Hepatocyte (in vitro differentiated cells): ENCODE measurements at regions not wholly inside any gene's neighbourhood (a gene's known extent, or its start where the extent isn't known, plus 50 kb on each side); places are given as distances from the start of the nearest gene placed in this dataset.

Experiments used
- DNase-seq: peaks from one replicate; pipeline ENCODE4 v3.0.0-alpha.2; 2016; ENCODE audit warnings: low spot score
- H2AFZ ChIP-seq: fragments of 200-600 bp; sonication (generic); 2 replicates; pipeline ENCODE4 v1.6.0; 2016; ENCODE audit warnings: antibody characterized with exemption, mild to moderate bottlenecking
- H3K27ac ChIP-seq: fragments of 200-600 bp; sonication (generic); 2 replicates; pipeline ENCODE4 v1.5.1; 2016; ENCODE audit warnings: mild to moderate bottlenecking
- H3K27me3 ChIP-seq: fragments of 200-600 bp; sonication (generic); 2 replicates; pipeline ENCODE4 v1.6.1; 2016
- H3K36me3 ChIP-seq: fragments of 200-600 bp; sonication (generic); replicated peaks from 2 replicates; pipeline ENCODE4 v1.5.1; 2016; ENCODE audit warnings: low read depth; ENCODE audit not compliant: insufficient read depth
- H3K4me1 ChIP-seq: fragments of 200-600 bp; sonication (generic); 2 replicates; pipeline ENCODE4 v1.5.1; 2016; ENCODE audit warnings: mild to moderate bottlenecking, moderate library complexity; ENCODE audit not compliant: insufficient read depth
- H3K4me2 ChIP-seq: fragments of 200-600 bp; sonication (generic); 2 replicates; pipeline ENCODE4 v1.6.0; 2016
- H3K4me3 ChIP-seq: fragments of 200-600 bp; sonication (generic); 2 replicates; pipeline ENCODE4 v1.5.1; 2016; ENCODE audit warnings: mild to moderate bottlenecking
- H3K79me2 ChIP-seq: fragments of 200-600 bp; sonication (generic); 2 replicates; pipeline ENCODE4 v1.6.0; 2017; ENCODE audit warnings: mild to moderate bottlenecking
- H3K9me2 ChIP-seq: fragments of 200-600 bp; sonication (generic); replicated peaks from 2 replicates; pipeline ENCODE4 v1.6.0; 2017; ENCODE audit warnings: mild to moderate bottlenecking; ENCODE audit not compliant: insufficient read depth
- H3K9me3 ChIP-seq: fragments of 200-600 bp; sonication (generic); 2 replicates; pipeline ENCODE4 v1.5.1; 2016; ENCODE audit warnings: low read depth, mild to moderate bottlenecking
- H4K20me1 ChIP-seq: fragments of 200-600 bp; sonication (generic); 2 replicates; pipeline ENCODE4 v1.6.0; 2016; ENCODE audit warnings: mild to moderate bottlenecking; ENCODE audit not compliant: insufficient read depth, poor library complexity, severe bottlenecking
- EZH2 ChIP-seq: fragments of 200-600 bp; sonication (generic); IDR thresholded peaks from 2 replicates; pipeline ENCODE4 v1.6.1; 2016; ENCODE audit warnings: antibody characterized with exemption, mild to moderate bottlenecking, borderline replicate concordance
- EZH2phosphoT487 ChIP-seq: fragments of 200-600 bp; sonication (generic); IDR thresholded peaks from one replicate; pipeline ENCODE4 v1.6.1; 2018; ENCODE audit warnings: antibody characterized with exemption, mild to moderate bottlenecking, low read depth, moderate library complexity; ENCODE audit not compliant: unreplicated experiment, severe bottlenecking
- WGBS: methylation state at CpG from one replicate; pipeline ENCODE4 v1.1.6; 2016; ENCODE audit warnings: low lambda C conversion rate; ENCODE audit errors: missing lambda C conversion rate; 5-methylcytosine and 5-hydroxymethylcytosine counted together
- TF ChIP-seq, protein P1 (sequence below): fragments of 200-600 bp; sonication (generic); IDR thresholded peaks from 2 replicates; pipeline ENCODE4 v1.5.1; 2016; ENCODE audit warnings: antibody characterized with exemption, mild to moderate bottlenecking; ENCODE audit not compliant: poor library complexity

DNA sequence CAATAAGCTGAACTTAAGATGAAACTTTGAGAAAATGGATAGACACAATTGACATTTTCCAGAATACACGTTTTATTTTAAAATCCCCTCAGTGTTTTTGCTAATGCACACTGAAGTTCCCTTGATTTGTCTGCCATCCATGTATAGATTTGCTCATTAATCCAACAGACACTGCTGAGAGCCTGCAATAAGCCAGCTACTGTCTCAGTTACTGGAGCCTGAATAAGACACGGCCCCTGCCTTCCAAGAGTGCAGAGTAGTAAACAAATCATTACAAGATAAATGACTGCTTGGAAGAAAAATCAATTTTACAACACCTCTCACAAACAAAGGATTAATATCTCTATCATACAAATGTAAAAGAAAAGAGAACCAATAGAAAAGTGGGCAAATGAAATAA is 130.1 kb downstream of the TLR5 start:
- Histone ChIP-seq H4K20me1 (no peaks in the 10 kb centered on the region), H3K79me2 (no peaks in the 10 kb centered on the region), H3K9me2 (no peaks in the 10 kb centered on the region), H3K27ac (no peak overlapping the region), H2AFZ (no peak overlapping the region), H3K4me3 (no peak overlapping the region), H3K9me3 (no peaks in the 10 kb centered on the region), H3K4me2 (no peak overlapping the region), H3K27me3 (no peaks in the 10 kb centered on the region), H3K4me1 (peaks cover 18% of the 10 kb centered on the region), H3K36me3 (no peaks in the 10 kb centered on the region)
- WGBS: 44% methylated on average over 2 of the region's 2 CpGs
- no peak for DNase-seq
- TF ChIP-seq EZH2 (no peak), EZH2phosphoT487 (no peak)
- TF ChIP-seq, protein P1, sequence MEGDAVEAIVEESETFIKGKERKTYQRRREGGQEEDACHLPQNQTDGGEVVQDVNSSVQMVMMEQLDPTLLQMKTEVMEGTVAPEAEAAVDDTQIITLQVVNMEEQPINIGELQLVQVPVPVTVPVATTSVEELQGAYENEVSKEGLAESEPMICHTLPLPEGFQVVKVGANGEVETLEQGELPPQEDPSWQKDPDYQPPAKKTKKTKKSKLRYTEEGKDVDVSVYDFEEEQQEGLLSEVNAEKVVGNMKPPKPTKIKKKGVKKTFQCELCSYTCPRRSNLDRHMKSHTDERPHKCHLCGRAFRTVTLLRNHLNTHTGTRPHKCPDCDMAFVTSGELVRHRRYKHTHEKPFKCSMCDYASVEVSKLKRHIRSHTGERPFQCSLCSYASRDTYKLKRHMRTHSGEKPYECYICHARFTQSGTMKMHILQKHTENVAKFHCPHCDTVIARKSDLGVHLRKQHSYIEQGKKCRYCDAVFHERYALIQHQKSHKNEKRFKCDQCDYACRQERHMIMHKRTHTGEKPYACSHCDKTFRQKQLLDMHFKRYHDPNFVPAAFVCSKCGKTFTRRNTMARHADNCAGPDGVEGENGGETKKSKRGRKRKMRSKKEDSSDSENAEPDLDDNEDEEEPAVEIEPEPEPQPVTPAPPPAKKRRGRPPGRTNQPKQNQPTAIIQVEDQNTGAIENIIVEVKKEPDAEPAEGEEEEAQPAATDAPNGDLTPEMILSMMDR: no peak

DNA sequence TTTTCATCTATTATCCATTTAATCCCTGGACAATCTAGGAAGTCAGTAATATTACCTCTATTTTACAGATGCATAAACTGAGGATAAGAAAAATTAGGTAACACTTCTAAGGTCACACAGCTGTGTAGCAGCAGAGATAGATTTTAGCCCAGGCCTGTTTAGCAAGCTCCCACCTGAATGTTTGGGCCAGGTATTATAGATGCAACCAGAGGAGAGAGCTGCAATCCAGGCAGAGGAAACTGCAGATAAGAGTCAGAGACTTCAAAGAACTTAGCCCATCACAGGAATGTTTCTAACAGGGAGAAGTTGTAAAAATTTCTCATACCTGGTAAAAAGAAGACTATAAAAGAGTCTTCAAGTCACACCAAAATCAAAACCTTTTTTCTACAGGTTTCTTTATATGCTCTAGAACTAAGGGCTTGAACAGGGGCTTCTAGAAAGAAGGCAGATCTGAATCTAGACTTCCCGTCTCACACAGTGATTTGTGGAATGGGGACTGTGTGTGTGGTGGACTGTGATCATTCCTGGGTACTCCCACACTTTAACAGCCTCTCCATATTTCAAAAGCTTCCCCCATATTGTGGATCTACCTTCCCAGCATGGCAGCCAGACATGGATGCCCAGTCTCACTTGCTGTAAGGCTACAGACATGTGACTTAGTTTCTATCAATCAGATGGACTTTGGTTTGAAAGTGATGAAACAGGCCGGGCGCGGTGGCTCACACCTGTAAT is 128.7 kb downstream of the TLR5 start:
- Histone ChIP-seq H3K9me2 (no peaks in the 10 kb centered on the region), H3K79me2 (no peaks in the 10 kb centered on the region), H3K27ac (peak overlapping the region; percentile 70), H3K36me3 (no peaks in the 10 kb centered on the region), H3K4me2 (no peak overlapping the region), H4K20me1 (no peaks in the 10 kb centered on the region), H3K9me3 (no peaks in the 10 kb centered on the region), H3K27me3 (no peaks in the 10 kb centered on the region), H2AFZ (no peak overlapping the region), H3K4me1 (peaks cover 18% of the 10 kb centered on the region), H3K4me3 (no peak overlapping the region)
- DNase-seq: no peak
- TF ChIP-seq EZH2phosphoT487 (no peak), EZH2 (no peak)
- TF ChIP-seq, protein P1: no peak
- 91% methylated on average over 4 of the region's 4 CpGs for WGBS

DNA sequence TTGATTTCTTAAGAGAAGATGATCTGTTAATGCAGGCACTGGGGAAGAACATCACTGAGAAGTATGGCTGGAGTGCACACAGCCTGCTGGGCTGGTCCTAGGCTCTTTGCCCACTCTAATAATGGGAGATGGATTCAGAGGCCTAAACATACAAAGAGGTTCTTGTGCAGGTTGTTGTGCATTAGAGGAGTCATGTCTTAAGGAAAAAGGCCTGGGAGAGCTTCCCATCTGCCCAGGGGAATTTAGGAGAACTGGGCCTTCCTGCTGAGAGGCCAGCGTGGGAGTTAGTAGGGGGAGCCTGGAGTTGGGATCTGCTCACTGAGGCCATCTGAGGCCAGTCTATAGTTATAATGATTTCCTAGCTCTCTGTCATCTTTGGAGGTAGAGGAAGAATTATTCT is 126.7 kb downstream of the TLR5 start:
- Histone ChIP-seq H3K9me3 (no peaks in the 10 kb centered on the region), H3K36me3 (no peaks in the 10 kb centered on the region), H3K4me2 (no peak overlapping the region), H3K79me2 (no peaks in the 10 kb centered on the region), H3K9me2 (no peaks in the 10 kb centered on the region), H3K4me1 (peaks cover 7% of the 10 kb centered on the region), H3K27ac (no peak overlapping the region), H2AFZ (no peak overlapping the region), H3K27me3 (no peaks in the 10 kb centered on the region), H4K20me1 (no peaks in the 10 kb centered on the region), H3K4me3 (no peak overlapping the region)
- WGBS: 100% methylated on average over 1 of the region's 1 CpG
- DNase-seq: no peak
- TF ChIP-seq EZH2phosphoT487: no peak
- no peak for TF ChIP-seq EZH2
- TF ChIP-seq, protein P1: no peak
